ENCODE measurements at regions not wholly inside any gene's neighbourhood (a gene's known extent, or its start where the extent isn't known, plus 50 kb on each side); places are given as distances from the start of the nearest gene placed in this dataset.

GRCh38 chr5:81803812-81804211 is 52.9 kb upstream of the SSBP2 start:
- H3K4me1 ChIP-seq (ENCODE audit: control insufficient read depth, insufficient read depth, low read length): no peaks in the 10 kb centered on the region
- H3K9me1 ChIP-seq (ENCODE audit: insufficient read depth, low read length): no peaks in the 10 kb centered on the region
- H2AFZ ChIP-seq (replicated peaks; ENCODE audit: low read length, poor library complexity): no peak overlapping the region
- intact Hi-C loops (cut with micrococcal nuclease) (no loop called here), in situ Hi-C loops (cut with MboI; ENCODE audit: low sequenced_read_pairs) (no loop called here), dilution Hi-C loops (cut with HindIII; ENCODE audit: low sequenced_read_pairs, unreplicated experiment) (no loop called here)
- H3K36me3 ChIP-seq (ENCODE audit: control insufficient read depth, insufficient read depth, low read length): no peaks in the 10 kb centered on the region
- no peaks in the 10 kb centered on the region for H3K9me3 ChIP-seq (ENCODE audit: control insufficient read depth, insufficient read depth, low read length)
- no TSS peak for BruUV-seq (replicated peaks)
- H3K79me1 ChIP-seq (ENCODE audit: low read depth in 1 of 2, low read length in 2 of 2): no peaks in the 10 kb centered on the region
- H3K23ac ChIP-seq (ENCODE audit: low read depth, low read length): no peak overlapping the region
- H3K14ac ChIP-seq (replicated peaks; ENCODE audit: low read depth, low read length): no peak overlapping the region
- no peaks in the 10 kb centered on the region; the same call in 1 of the 2 replicates for H3K27me3 ChIP-seq (ENCODE audit: control insufficient read depth, insufficient read depth, low read length)
- ChIA-PET CTCF (no interaction called here), POLR2A (ENCODE audit: unreplicated experiment) (no interaction called here)
- H3K4me2 ChIP-seq (ENCODE audit: low read depth, low read length): no peak overlapping the region
- no peak overlapping the region for H2BK20ac ChIP-seq (ENCODE audit: low read depth, low read length)
- no peak overlapping the region; the same call in 1 of the 2 replicates for H3K18ac ChIP-seq (ENCODE audit: low read depth, low read length)
- H4K8ac ChIP-seq (ENCODE audit: low read depth in 2 of 2, low read length in 2 of 2): no peak overlapping the region
- no peak overlapping the region for H3K4me3 ChIP-seq (ENCODE audit: insufficient read depth, low read depth, low read length)
- H3K27ac ChIP-seq (ENCODE audit: insufficient read depth, low read length): no peak overlapping the region
- H2AK5ac ChIP-seq (ENCODE audit: low read depth, low read length): no peak overlapping the region
- no peak overlapping the region for H2BK120ac ChIP-seq (ENCODE audit: low read depth, low read length)
- H2AK9ac ChIP-seq (replicated peaks; ENCODE audit: low read depth, low read length, poor library complexity): no peak overlapping the region
- H4K5ac ChIP-seq (ENCODE audit: low read depth, low read length): no peak overlapping the region
- no peak overlapping the region for H2BK5ac ChIP-seq (ENCODE audit: low read depth, low read length, poor library complexity, severe bottlenecking)
- no peak for ATAC-seq (ENCODE audit: low read depth)
- no peak overlapping the region for H2BK15ac ChIP-seq (ENCODE audit: low read depth, low read length)
- H4K91ac ChIP-seq (ENCODE audit: insufficient read depth, low read depth, low read length): no peak overlapping the region
- H3K56ac ChIP-seq (ENCODE audit: extremely low read depth, insufficient read depth, low read length): no peak overlapping the region
- no peak overlapping the region for H3K9ac ChIP-seq (ENCODE audit: low read depth, low read length)
- no peak overlapping the region for H3K4ac ChIP-seq (ENCODE audit: low read depth, low read length)
- no peaks in the 10 kb centered on the region for H4K20me1 ChIP-seq (ENCODE audit: insufficient read depth, low read length)
- DNase-seq: no peak
- TF ChIP-seq CTCF (conservative IDR thresholded peaks at IDR 0.05; ENCODE audit: low read depth, low read length) (no peak), NFE2L2 (IDR thresholded peaks at IDR 0.05; ENCODE audit: low read depth, low read length) (no peak), MXI1 (IDR thresholded peaks at IDR 0.05; ENCODE audit: borderline replicate concordance, low read depth, low read length) (no peak), POLR2A (IDR thresholded peaks at IDR 0.05; ENCODE audit: low read depth, low read length) (no peak), FOS (IDR thresholded peaks at IDR 0.05; ENCODE audit: low read depth, low read length) (no peak), RCOR1 (IDR thresholded peaks at IDR 0.05; ENCODE audit: insufficient replicate concordance, low read length) (no peak), CHD1 (IDR thresholded peaks at IDR 0.05; ENCODE audit: low read depth, low read length) (no peak), SMC3 (IDR thresholded peaks at IDR 0.05; ENCODE audit: low read depth, low read length) (no peak), MAZ (IDR thresholded peaks at IDR 0.05; ENCODE audit: borderline replicate concordance, low read depth, low read length) (no peak)
- TF ChIP-seq, protein P1, sequence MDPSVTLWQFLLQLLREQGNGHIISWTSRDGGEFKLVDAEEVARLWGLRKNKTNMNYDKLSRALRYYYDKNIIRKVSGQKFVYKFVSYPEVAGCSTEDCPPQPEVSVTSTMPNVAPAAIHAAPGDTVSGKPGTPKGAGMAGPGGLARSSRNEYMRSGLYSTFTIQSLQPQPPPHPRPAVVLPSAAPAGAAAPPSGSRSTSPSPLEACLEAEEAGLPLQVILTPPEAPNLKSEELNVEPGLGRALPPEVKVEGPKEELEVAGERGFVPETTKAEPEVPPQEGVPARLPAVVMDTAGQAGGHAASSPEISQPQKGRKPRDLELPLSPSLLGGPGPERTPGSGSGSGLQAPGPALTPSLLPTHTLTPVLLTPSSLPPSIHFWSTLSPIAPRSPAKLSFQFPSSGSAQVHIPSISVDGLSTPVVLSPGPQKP (IDR thresholded peaks at IDR 0.05; ENCODE audit: borderline replicate concordance, low read depth, low read length): no peak
- WGBS, 2 experiments (ENCODE audit: extremely low coverage in 2 of 2, insufficient read length in 1 of 2): 83% methylated on average over 2 of the region's 3 CpGs; no CpG with 5 or more reads in 1 of the 2 experiments
